GM23338 (cell line): ENCODE measurements at regions not wholly inside any gene's neighbourhood (a gene's known extent, or its start where the extent isn't known, plus 50 kb on each side); places are given as distances from the start of the nearest gene placed in this dataset.

ENCODE experiments used
- ATAC-seq: fragments of 200-7000 bp; cut with Tn5 transposase; 3 replicates; pipeline ENCODE4 v1.9.1; 2020
- DNase-seq: peaks from one replicate; pipeline ENCODE4 v3.0.0-alpha.2; 2015; ENCODE audit warnings: low spot score
- H2AFZ ChIP-seq: fragments of 200-600 bp; sonication (generic); 2 replicates; pipeline ENCODE4 v1.8.0; 2016; ENCODE audit warnings: antibody characterized with exemption, mild to moderate bottlenecking, moderate library complexity
- H3F3A ChIP-seq: fragments of 200-600 bp; sonication (generic); replicated peaks from 2 replicates; pipeline ENCODE4 v1.8.0; 2017; ENCODE audit warnings: antibody characterized with exemption, mixed run types, low read depth
- H3K27ac ChIP-seq: fragments of 200-600 bp; sonication (generic); 2 replicates; pipeline ENCODE4 v1.6.1; 2016; ENCODE audit warnings: low read depth
- H3K27me3 ChIP-seq: fragments of 200-600 bp; sonication (generic); 2 replicates; pipeline ENCODE4 v1.8.0; 2016; ENCODE audit warnings: mild to moderate bottlenecking, mixed run types, moderate library complexity; ENCODE audit not compliant: insufficient read depth
- H3K36me3 ChIP-seq: fragments of 200-600 bp; sonication (generic); 2 replicates; pipeline ENCODE4 v1.8.0; 2016; ENCODE audit warnings: mild to moderate bottlenecking; ENCODE audit not compliant: insufficient read depth
- H3K4me1 ChIP-seq: fragments of 200-600 bp; sonication (generic); 2 replicates; pipeline ENCODE4 v1.8.0; 2016; ENCODE audit warnings: mild to moderate bottlenecking, moderate library complexity; ENCODE audit not compliant: insufficient read depth
- H3K4me2 ChIP-seq: fragments of 200-600 bp; sonication (generic); 2 replicates; pipeline ENCODE4 v1.7.1; 2017; ENCODE audit warnings: mixed run types
- H3K4me3 ChIP-seq: fragments of 200-600 bp; sonication (generic); 2 replicates; pipeline ENCODE4 v1.6.1; 2016; ENCODE audit warnings: mixed run types
- H3K79me2 ChIP-seq: fragments of 200-600 bp; sonication (generic); replicated peaks from 2 replicates; pipeline ENCODE4 v1.8.0; 2017; ENCODE audit warnings: mild to moderate bottlenecking; ENCODE audit not compliant: insufficient read depth
- H3K9me2 ChIP-seq: fragments of 200-600 bp; sonication (generic); 2 replicates; pipeline ENCODE4 v1.8.0; 2017; ENCODE audit not compliant: insufficient read depth
- H4K20me1 ChIP-seq: fragments of 200-600 bp; sonication (generic); replicated peaks from 2 replicates; pipeline ENCODE4 v1.8.0; 2017; ENCODE audit warnings: mild to moderate bottlenecking; ENCODE audit not compliant: insufficient read depth
- H3K27ac Mint-ChIP-seq: 2 replicates; pipeline ENCODE4 v1.8.0; 2020; ENCODE audit warnings: inconsistent platforms, mild to moderate bottlenecking, moderate library complexity, mixed read lengths
- H3K27me3 Mint-ChIP-seq: 3 replicates; pipeline ENCODE4 v1.8.0; 2022; ENCODE audit warnings: low read depth, mild to moderate bottlenecking, moderate library complexity, mixed read lengths, inconsistent platforms; ENCODE audit not compliant: insufficient read depth, poor library complexity
- H3K36me3 Mint-ChIP-seq: 3 replicates; pipeline ENCODE4 v1.8.0; 2021; ENCODE audit warnings: low read depth, mild to moderate bottlenecking, inconsistent platforms, moderate library complexity, mixed read lengths
- H3K4me1 Mint-ChIP-seq: 3 replicates; pipeline ENCODE4 v1.8.0; 2020; ENCODE audit warnings: mild to moderate bottlenecking, inconsistent platforms, mixed read lengths
- H3K4me3 Mint-ChIP-seq: 3 replicates; pipeline ENCODE4 v1.8.0; 2021; ENCODE audit warnings: moderate library complexity, mild to moderate bottlenecking, inconsistent platforms, mixed read lengths
- H3K9me3 Mint-ChIP-seq: 3 replicates; pipeline ENCODE4 v1.8.0; 2020; ENCODE audit warnings: moderate library complexity, mild to moderate bottlenecking, inconsistent platforms, mixed read lengths
- CREB1 ChIP-seq: fragments of 250-450 bp; sonication (Bioruptor Pico); IDR thresholded peaks from 2 replicates; pipeline ENCODE4 v1.5.0; 2020; ENCODE audit warnings: low read depth, mild to moderate bottlenecking, moderate library complexity
- CTCF ChIP-seq, 2 experiments: fragments of 200-600 bp in 1 of 2; sonication (generic) in 1 of 2; conservative IDR thresholded peaks; 2 replicates each; pipeline versions ENCODE4 v1.5.1 to v1.6.1; 2016 to 2017; ENCODE audit warnings: antibody characterized with exemption in 2 of 2, low read depth in 2 of 2, mild to moderate bottlenecking in 2 of 2, moderate library complexity in 1 of 2
- ETS1 ChIP-seq: IDR thresholded peaks from 2 replicates; pipeline ENCODE4 v1.6.1; 2016; ENCODE audit warnings: antibody characterized with exemption
- EZH2 ChIP-seq: fragments of 200-600 bp; sonication (generic); IDR thresholded peaks from one replicate; pipeline ENCODE4 v1.8.0; 2017; ENCODE audit warnings: antibody characterized with exemption, mild to moderate bottlenecking, low read depth; ENCODE audit not compliant: unreplicated experiment
- EZH2phosphoT487 ChIP-seq: fragments of 200-600 bp; sonication (generic); IDR thresholded peaks from one replicate; pipeline ENCODE4 v1.8.1; 2018; ENCODE audit warnings: antibody characterized with exemption; ENCODE audit not compliant: unreplicated experiment
- JUNB ChIP-seq: IDR thresholded peaks from one replicate; pipeline ENCODE4 v1.6.1; 2016; ENCODE audit warnings: antibody characterized with exemption; ENCODE audit not compliant: unreplicated experiment
- NANOG ChIP-seq: IDR thresholded peaks from 2 replicates; pipeline ENCODE4 v1.6.1; 2016; ENCODE audit warnings: antibody characterized with exemption, borderline replicate concordance
- POLR2AphosphoS5 ChIP-seq: IDR thresholded peaks from 2 replicates; pipeline ENCODE4 v1.6.1; 2016; ENCODE audit warnings: antibody characterized with exemption, low read depth
- REST ChIP-seq: IDR thresholded peaks from one replicate; pipeline ENCODE4 v1.6.1; 2018; ENCODE audit warnings: antibody characterized with exemption; ENCODE audit not compliant: unreplicated experiment
- STAT1 ChIP-seq: IDR thresholded peaks from one replicate; pipeline ENCODE4 v1.6.1; 2016; ENCODE audit warnings: antibody characterized with exemption; ENCODE audit not compliant: unreplicated experiment
- ZNF114 ChIP-seq: fragments of 250-450 bp; sonication (Bioruptor Pico); IDR thresholded peaks from 2 replicates; pipeline ENCODE4 v1.5.0; 2020; ENCODE audit warnings: mild to moderate bottlenecking, moderate library complexity
- ZNF331 ChIP-seq: fragments of 250-450 bp; sonication (Bioruptor Pico); IDR thresholded peaks from 2 replicates; pipeline ENCODE4 v1.5.0; 2020; ENCODE audit warnings: low read depth, mild to moderate bottlenecking, moderate library complexity
- ZNF462 ChIP-seq: fragments of 250-450 bp; sonication (Bioruptor Pico); IDR thresholded peaks from 2 replicates; pipeline ENCODE4 v1.5.0; 2020; ENCODE audit warnings: mild to moderate bottlenecking, moderate library complexity

- DNase-seq (no peak), ATAC-seq (no peak)
- 0 out of 2 replicates have a peak, but pooled peaks cover 2% of the 10 kb centered on the region for H3K9me2 ChIP-seq
- TF ChIP-seq REST (no peak), NANOG (no peak), POLR2AphosphoS5 (no peak), ZNF462 (no peak), ZNF114 (CRISPR knock-in tag) (no peak), CREB1 (CRISPR knock-in tag) (no peak), STAT1 (no peak), EZH2phosphoT487 (no peak), JUNB (no peak), CTCF (conservative IDR thresholded peaks at IDR 0.05; ENCODE audit: low read depth in 2 of 2) (no peak), ZNF331 (CRISPR knock-in tag) (no peak), EZH2 (no peak), ETS1 (no peak)
- H3K27me3 ChIP-seq = no peaks in the 10 kb centered on the region
- peaks cover 36% of the 10 kb centered on the region for H3K4me1 ChIP-seq
- no peak overlapping the region for H2AFZ ChIP-seq
- Mint-ChIP-seq H3K9me3 (no peaks in the 10 kb centered on the region), H3K4me1 (peaks cover 37% of the 10 kb centered on the region), H3K36me3 (no peaks in the 10 kb centered on the region), H3K27ac (no peak overlapping the region), H3K4me3 (no peak overlapping the region), H3K27me3 (no peaks in the 10 kb centered on the region)
- H3K4me3 ChIP-seq = no peak overlapping the region
- H3K36me3 ChIP-seq = no peaks in the 10 kb centered on the region
- H3K27ac ChIP-seq = no peak overlapping the region
- H3K79me2 ChIP-seq = no peaks in the 10 kb centered on the region
- H3F3A ChIP-seq = no peaks in the 10 kb centered on the region
- H4K20me1 ChIP-seq = no peaks in the 10 kb centered on the region
- no peak overlapping the region for H3K4me2 ChIP-seq
Measured at GRCh38 chr16:49165025-49165424, 116.6 kb downstream of the CBLN1 start.
